CD4-positive, alpha-beta T cell treated with Interleukin-21 for 1 hour (primary cell): ENCODE measurements at regions not wholly inside any gene's neighbourhood (a gene's known extent, or its start where the extent isn't known, plus 50 kb on each side); places are given as distances from the start of the nearest gene placed in this dataset.

Source experiments
- DNase-seq: peaks from one replicate; pipeline ENCODE4 v3.0.0-alpha.2; 2020

DNA sequence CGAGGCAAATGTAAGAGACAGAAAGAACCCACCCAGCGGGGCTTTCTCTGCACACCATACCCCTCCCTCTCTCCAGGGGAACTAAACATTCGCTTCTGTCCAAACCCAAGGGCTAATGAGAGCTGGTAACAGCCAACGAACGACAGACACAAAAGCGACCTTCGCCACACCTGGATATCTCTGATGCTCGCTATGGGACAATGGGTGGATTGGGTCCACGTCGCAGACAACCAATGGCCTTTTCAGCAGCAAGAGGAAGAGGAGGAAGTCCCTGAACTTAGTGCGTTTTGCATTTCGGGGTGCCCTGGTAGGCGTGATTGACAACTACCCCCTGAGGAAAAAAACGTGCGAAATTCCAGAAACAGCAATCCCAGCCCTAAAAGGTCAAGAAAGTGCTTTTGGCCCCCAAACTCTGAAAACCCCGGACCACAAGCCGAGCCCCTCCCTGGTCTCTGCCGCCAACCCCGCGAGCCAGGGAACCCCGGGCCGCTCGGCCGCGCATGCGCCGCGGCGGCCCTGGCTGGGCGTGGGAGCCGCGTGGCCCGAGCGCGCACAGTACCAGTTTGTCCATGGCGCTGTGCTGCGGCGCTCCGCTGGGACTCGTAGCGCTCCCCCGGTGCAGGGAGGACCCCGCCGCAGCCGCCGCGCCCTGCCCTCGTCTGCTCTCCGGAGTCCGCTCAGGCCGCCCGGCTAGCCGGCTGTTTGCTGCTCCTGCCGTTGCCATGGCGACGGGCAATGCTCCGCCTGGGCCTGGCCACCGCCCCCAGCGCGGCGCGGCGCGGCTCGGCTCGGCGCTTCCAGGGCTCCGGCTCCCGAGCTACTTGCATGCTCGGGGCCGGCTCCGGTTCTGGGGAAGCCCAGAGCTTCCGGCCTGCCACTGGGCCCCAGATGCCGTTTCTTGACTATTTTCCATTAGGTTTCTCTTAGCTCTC lies 66.9 kb upstream of the DNAH5 start:
- DNase-seq: peak; percentile 4

DNA sequence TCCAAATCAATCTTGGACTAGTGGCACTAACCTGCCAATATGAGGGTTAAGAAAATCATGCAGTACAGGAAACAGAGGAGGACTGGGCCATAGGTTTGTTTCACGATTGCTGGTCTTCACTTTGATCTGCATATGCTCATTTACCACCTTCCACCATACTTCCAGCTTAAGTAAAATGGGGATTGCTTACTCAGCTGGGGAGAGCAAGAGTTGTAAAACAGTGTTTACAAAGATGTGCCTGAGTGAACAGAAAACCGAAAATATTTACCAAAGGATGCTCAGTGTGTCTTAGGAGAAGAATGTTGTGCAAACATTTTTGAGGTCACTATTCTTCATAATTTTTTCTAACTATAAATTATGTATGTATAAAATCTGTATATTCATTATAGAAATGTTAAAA lies 65.1 kb upstream of the DNAH5 start:
- no peak for DNase-seq

DNA sequence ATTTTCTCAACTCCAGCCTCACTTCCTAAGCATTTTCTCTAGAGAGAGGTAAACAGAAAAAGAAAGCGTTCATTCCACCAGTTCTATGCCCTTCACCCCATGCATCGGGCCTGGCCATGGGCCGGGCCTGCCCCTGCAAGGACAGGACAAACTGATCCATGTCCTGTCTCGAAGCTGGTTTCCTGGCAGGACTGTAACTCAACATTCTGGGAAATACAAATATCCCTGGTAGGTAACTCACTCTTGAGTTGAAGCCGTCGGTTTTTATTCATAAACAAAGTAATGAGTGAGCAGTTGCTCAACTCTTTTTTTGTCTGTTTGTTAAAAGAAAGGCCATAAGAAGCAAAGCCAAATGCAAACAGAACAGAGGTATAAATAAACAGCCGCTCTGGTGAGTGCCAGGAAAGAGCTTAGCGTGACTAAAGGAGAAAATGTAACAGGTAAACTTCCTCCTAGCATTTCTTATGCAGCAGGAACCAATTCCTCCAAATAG lies 64.4 kb upstream of the DNAH5 start:
- no peak for DNase-seq

DNA sequence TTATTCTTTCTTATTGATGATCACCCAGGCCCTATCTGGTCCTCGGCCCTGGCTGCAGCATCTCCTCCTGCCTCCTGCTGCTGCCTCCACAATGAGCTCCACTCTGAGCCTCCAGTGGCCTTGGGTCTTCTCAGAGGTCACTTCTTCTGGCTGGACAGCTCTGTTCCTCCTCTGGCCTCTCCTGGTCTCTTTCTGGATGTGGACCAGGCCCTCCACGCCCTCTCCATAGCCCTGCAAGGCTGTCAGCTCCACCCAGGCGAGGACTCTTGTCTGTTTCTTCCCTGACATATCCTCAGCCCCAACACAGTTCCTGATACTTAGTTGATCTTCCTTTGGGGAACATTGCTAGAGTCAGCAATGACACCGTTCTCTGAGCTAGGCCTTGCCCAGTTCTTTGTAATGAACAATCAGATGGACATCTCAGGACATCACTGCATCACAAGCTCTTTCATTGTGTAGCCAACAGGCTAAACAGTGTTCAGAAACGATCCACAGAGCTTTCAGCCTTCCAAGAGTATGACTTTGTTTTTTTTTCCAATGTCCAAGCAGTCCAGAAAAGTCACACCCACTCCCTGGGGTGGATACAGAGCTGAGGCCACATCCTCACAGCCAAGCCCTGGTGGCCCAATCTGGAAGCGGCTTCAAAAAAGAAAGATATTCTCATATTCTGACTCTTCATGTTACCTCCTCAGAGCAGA lies 62.5 kb upstream of the DNAH5 start:
- no peak for DNase-seq

DNA sequence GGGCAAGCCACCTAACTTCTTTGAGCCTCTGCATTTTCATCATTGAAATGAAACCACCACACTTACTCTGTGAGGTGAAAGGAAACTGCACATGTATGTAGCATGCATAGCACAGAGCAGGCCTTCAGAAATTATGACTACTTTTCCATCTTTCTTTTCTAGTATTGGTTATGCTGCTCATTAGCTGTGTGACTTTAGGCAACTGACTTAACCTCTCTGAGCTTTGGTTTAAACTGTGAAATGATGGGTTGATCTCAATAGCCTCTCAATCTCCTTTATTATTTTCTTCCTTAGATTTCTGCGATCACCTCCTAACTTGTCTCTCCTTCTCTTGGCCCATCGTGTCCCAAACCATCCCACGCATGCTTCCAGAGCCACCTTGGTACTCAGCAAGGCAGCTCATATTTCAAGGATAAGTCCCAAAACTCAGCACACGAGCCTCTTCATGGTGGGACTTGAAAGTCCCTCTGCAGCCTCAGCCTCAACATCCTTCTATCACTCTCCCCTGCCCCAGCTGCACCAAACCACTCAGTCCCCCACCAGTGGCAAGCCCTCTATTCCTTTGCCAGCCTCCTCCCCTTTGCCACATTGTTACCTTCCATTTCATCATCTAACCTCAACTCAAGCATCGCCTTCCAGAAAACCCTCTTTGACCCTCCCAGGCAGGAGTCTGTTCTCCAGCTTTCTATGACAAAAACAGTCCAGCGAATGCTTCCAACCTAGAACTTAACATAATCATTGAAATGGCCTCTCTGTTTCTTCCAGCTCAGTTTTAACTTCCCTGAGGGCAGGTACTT lies 60.3 kb upstream of the DNAH5 start:
- no peak for DNase-seq

DNA sequence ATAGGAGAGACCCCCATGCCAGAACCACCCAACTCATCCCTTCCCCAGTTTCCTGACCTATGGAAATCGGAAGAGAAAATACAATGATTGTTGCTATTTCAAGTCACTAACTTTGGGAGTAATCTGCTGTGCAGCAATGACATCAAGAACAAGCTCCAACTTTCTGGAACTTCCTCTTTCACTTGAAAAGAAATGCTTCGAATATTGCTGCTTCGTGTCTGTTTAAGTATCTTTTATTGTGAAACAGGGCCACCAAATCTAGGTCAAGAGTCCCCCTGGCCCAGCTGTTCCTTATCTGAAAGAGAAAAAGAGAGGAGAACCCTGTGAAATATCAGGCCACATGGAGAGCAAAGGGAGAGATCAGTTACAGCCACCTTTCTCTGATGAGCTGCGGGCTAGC lies 59.4 kb upstream of the DNAH5 start:
- no peak for DNase-seq

DNA sequence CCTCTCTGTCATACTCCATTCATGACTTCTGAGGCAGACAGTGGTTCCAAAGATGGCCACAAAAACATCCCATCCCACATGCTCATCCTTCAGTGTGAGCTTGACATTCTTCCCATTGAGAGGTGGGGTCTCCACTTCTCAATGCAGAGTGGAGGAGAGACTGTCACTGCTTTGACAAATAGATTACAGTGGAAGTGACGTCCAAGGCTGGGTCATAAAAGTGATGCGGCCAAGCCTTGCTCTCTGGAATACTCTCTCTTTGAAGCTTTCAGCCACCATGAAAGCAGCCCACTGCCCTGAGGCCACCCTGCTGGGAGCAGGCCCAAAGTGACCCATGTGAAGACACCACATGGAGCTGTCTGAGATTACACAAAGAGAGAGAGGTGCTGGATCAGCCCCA lies 59.0 kb upstream of the DNAH5 start:
- DNase-seq: no peak

DNA sequence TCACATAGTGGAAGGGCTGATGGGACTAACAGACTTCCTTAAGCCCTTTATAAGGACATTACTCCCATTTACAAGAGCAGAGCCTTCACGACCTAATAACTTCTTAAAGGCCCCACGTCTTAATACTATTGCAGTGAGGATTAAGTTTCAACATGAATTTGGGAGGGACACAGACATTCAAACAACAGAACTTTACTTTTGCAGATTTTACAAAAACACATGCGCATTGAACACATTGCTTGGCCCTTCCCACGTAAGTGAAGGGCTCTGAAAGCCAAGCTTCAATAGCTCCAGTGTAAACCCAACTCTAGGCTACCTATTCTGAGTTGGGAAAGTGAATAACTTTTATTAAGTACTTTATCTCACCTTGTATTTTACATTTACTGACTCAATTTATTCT lies 53.8 kb upstream of the DNAH5 start:
- no peak for DNase-seq

DNA sequence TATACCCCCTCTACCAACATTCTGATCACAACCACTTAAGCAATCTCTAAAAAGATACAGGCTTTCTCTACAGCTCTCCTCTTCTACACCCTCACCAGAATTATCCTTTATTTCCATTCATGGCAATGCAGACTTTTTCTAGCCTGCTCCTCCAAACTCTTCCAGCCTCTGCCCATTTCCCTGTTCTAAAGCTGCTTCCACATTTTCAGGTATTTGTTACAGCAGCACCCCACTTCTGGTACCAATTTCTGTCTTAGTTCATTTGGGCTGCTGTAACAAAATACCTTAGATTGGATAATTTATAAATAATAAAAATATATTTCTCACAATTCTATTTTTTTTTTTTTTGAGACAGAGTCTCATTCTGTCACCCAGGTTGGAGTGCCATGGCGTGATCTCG lies 53.0 kb upstream of the DNAH5 start:
- no peak for DNase-seq

DNA sequence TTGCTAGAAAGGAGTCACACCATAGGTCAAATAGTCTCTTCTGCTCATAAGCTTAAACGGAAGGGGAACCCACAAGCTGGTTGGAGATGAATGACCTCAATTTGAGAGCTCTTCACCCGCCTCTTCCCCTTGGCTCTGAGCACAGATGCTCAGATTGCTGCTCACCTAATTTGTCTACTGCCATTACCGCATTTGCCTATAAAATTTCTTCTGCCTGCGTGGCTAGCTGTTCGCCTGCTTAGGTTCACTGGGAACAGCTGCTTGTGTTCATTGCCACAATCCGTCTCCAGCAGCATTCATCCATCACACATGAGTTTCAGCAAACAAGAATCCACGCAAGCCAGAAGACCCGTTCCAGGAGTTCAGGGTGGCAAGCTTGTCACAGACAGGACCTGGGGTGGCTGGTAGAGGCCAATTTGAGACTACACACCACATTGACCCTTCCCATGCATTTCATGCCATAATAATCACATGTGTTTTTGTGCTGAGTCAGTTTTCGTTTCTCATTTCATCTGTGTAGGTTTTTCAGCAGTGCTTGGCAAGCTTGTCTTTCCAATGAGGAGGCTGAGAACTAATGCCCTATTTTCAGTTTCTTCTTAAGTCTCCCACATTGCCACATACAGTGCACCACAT lies 50.2 kb upstream of the DNAH5 start:
- no peak for DNase-seq
